H1 (cell line): ENCODE measurements at regions not wholly inside any gene's neighbourhood (a gene's known extent, or its start where the extent isn't known, plus 50 kb on each side); places are given as distances from the start of the nearest gene placed in this dataset.

Source experiments
- CTCF ChIA-PET: fragments of 300-600 bp; sonication (Branson Sonifier 250); formaldehyde crosslinking; loops from one replicate; lab custom pipeline; 2021; ENCODE audit not compliant: partially characterized antibody; lab: Charles Lee
- POLR2A ChIA-PET: fragments of 300-600 bp; sonication (Branson Sonifier 250); formaldehyde crosslinking; loops from one replicate; lab custom pipeline; 2021; ENCODE audit warnings: inconsistent platforms; ENCODE audit not compliant: partially characterized antibody; lab: Charles Lee
- DNase-seq, 2 experiments: peaks; one replicate each; pipeline versions ENCODE4 v3.0.0 to v3.0.0-alpha.2; 2010 to 2022; ENCODE audit warnings: low spot score in 2 of 2, low read depth in 1 of 2, mixed read lengths in 1 of 2
- FAIRE-seq: peaks from 2 replicates; lab custom pipeline; 2011; peaks lifted over from hg19 to GRCh38; lab: Jason Lieb, UNC
- H2AFZ ChIP-seq: 2 replicates; pipeline ENCODE4 v1.8.1; 2012; ENCODE audit warnings: low read length, inconsistent platforms
- H2AK5ac ChIP-seq: 2 replicates; pipeline ENCODE4 v1.6.1; 2013; ENCODE audit warnings: low read depth, low read length
- H2BK120ac ChIP-seq: replicated peaks from 2 replicates; pipeline ENCODE3; 2013; ENCODE audit warnings: low read depth, low read length, inconsistent platforms
- H2BK12ac ChIP-seq: 2 replicates; pipeline ENCODE4 v1.6.1; 2013; ENCODE audit warnings: low read depth, low read length
- H2BK15ac ChIP-seq: 2 replicates; pipeline ENCODE4 v1.6.1; 2013; ENCODE audit warnings: low read length
- H2BK20ac ChIP-seq: 2 replicates; pipeline ENCODE4 v1.6.1; 2013; ENCODE audit warnings: low read length
- H2BK5ac ChIP-seq: 2 replicates; pipeline ENCODE4 v1.6.1; 2013; ENCODE audit warnings: low read depth, low read length
- H3K14ac ChIP-seq: 2 replicates; pipeline ENCODE4 v1.6.1; 2013; ENCODE audit warnings: inconsistent platforms; ENCODE audit not compliant: insufficient read length
- H3K18ac ChIP-seq: 2 replicates; pipeline ENCODE4 v1.6.1; 2013; ENCODE audit warnings: low read length; ENCODE audit errors: extremely low read depth
- H3K23ac ChIP-seq: 2 replicates; pipeline ENCODE4 v1.6.1; 2013; ENCODE audit warnings: inconsistent platforms; ENCODE audit not compliant: insufficient read length
- H3K23me2 ChIP-seq: 2 replicates; pipeline ENCODE4 v1.6.1; 2013; ENCODE audit warnings: low read depth, low read length
- H3K27ac ChIP-seq: 2 replicates; pipeline ENCODE4 v1.6.1; 2011; ENCODE audit warnings: low read depth, low read length, inconsistent platforms
- H3K27me3 ChIP-seq, 4 experiments: replicated peaks in 1 of 4; 1 replicate in 1 of 4; 2 replicates in 3 of 4; pipeline versions ENCODE4 v1.6.1 to v1.8.1; 2011 to 2013; ENCODE audit warnings: low read length in 3 of 4, mild to moderate bottlenecking in 3 of 4, inconsistent platforms in 2 of 4, mixed read lengths in 2 of 4, moderate library complexity in 1 of 4; ENCODE audit not compliant: control insufficient read depth in 3 of 4, insufficient read depth in 3 of 4; ENCODE audit errors: extremely low read depth in 1 of 4
- H3K36me3 ChIP-seq, 4 experiments: 2 replicates each; pipeline versions ENCODE4 v1.6.1 to v1.8.1; 2011 to 2013; ENCODE audit warnings: mild to moderate bottlenecking in 4 of 4, low read length in 3 of 4, moderate library complexity in 2 of 4, control low read depth in 1 of 4, inconsistent platforms in 1 of 4; ENCODE audit not compliant: insufficient read depth in 4 of 4, control insufficient read depth in 2 of 4
- H3K4ac ChIP-seq: replicated peaks from 2 replicates; pipeline ENCODE3; 2013; ENCODE audit warnings: low read length, low read depth, mixed read lengths, inconsistent platforms; ENCODE audit not compliant: insufficient read length
- H3K4me1 ChIP-seq, 4 experiments: replicated peaks in 1 of 4; 1 replicate in 1 of 4; 2 replicates in 3 of 4; pipeline versions ENCODE4 v1.6.1 to v1.8.1; 2011 to 2013; ENCODE audit warnings: low read length in 3 of 4, inconsistent platforms in 2 of 4, mixed read lengths in 1 of 4; ENCODE audit not compliant: insufficient read depth in 4 of 4, control insufficient read depth in 3 of 4
- H3K4me2 ChIP-seq, 2 experiments: 2 replicates each; pipeline versions ENCODE4 v1.6.1 to v1.8.1; 2011 to 2013; ENCODE audit warnings: low read depth in 2 of 2, low read length in 2 of 2, control low read depth in 1 of 2, inconsistent platforms in 1 of 2, mild to moderate bottlenecking in 1 of 2; ENCODE audit not compliant: insufficient read depth in 1 of 2
- H3K4me3 ChIP-seq, 4 experiments: fragments of 200-600, 300-600 bp in 1 of 4; sonication (generic), shearing (Covaris generic), sonication (Bioruptor Twin) in 1 of 4; 2 replicates each; pipeline versions ENCODE4 v1.5.1 to v1.8.1; 2011 to 2016; ENCODE audit warnings: low read length in 4 of 4, low read depth in 3 of 4, control low read depth in 2 of 4, inconsistent platforms in 2 of 4, mild to moderate bottlenecking in 2 of 4, mixed read lengths in 1 of 4, moderate library complexity in 1 of 4; ENCODE audit not compliant: insufficient read depth in 2 of 4; ENCODE audit errors: extremely low read depth in 1 of 4
- H3K56ac ChIP-seq: replicated peaks from 2 replicates; pipeline ENCODE3; 2013; ENCODE audit warnings: low read depth, mild to moderate bottlenecking, mixed read lengths, low read length, inconsistent platforms; ENCODE audit not compliant: insufficient read length
- H3K79me1 ChIP-seq: 2 replicates; pipeline ENCODE4 v1.6.1; 2013; ENCODE audit warnings: low read depth, low read length, control low read depth
- H3K79me2 ChIP-seq, 2 experiments: 2 replicates each; pipeline versions ENCODE4 v1.6.1 to v1.8.1; 2012 to 2013; ENCODE audit warnings: low read length in 2 of 2, mild to moderate bottlenecking in 2 of 2, inconsistent platforms in 1 of 2; ENCODE audit not compliant: insufficient read depth in 2 of 2, control insufficient read depth in 1 of 2
- H3K9ac ChIP-seq, 4 experiments: replicated peaks in 1 of 4; 1 replicate in 1 of 4; 2 replicates in 3 of 4; pipeline versions ENCODE4 v1.6.1 to v1.8.1; 2011 to 2013; ENCODE audit warnings: low read depth in 3 of 4, low read length in 3 of 4, control low read depth in 2 of 4, mild to moderate bottlenecking in 2 of 4, moderate library complexity in 2 of 4, inconsistent platforms in 1 of 4; ENCODE audit errors: extremely low read depth in 1 of 4
- H3K9me3 ChIP-seq, 2 experiments: 2 replicates each; pipeline versions ENCODE4 v1.6.1 to v1.8.1; 2012 to 2013; ENCODE audit warnings: mild to moderate bottlenecking in 2 of 2, moderate library complexity in 2 of 2, control low read depth in 1 of 2, inconsistent platforms in 1 of 2, low read depth in 1 of 2, low read length in 1 of 2, mixed read lengths in 1 of 2; ENCODE audit not compliant: insufficient read depth in 2 of 2
- H4K20me1 ChIP-seq, 2 experiments: replicated peaks in 1 of 2; 2 replicates each; pipeline versions ENCODE3 to v1.8.1; 2011 to 2013; ENCODE audit warnings: inconsistent platforms in 2 of 2, low read length in 2 of 2, mild to moderate bottlenecking in 1 of 2; ENCODE audit not compliant: insufficient read depth in 2 of 2, control insufficient read depth in 1 of 2
- H4K5ac ChIP-seq: 2 replicates; pipeline ENCODE4 v1.6.1; 2013; ENCODE audit warnings: low read length, low read depth, mixed read lengths, inconsistent platforms; ENCODE audit not compliant: insufficient read length
- H4K8ac ChIP-seq: 2 replicates; pipeline ENCODE4 v1.8.0; 2013; ENCODE audit warnings: mild to moderate bottlenecking, moderate library complexity, low read length, inconsistent platforms; ENCODE audit not compliant: insufficient read depth; ENCODE audit errors: extremely low read depth
- H4K91ac ChIP-seq: replicated peaks from 2 replicates; pipeline ENCODE3; 2013; ENCODE audit warnings: low read length, mixed read lengths, inconsistent platforms; ENCODE audit not compliant: insufficient read length
- CREB1 ChIP-seq: IDR thresholded peaks from 2 replicates; pipeline ENCODE4 v1.6.1; 2012; ENCODE audit warnings: inconsistent platforms
- EGR1 ChIP-seq: IDR thresholded peaks from 2 replicates; pipeline ENCODE4 v1.6.1; 2011; ENCODE audit warnings: low read depth, low read length, borderline replicate concordance
- FOSL1 ChIP-seq: IDR thresholded peaks from 2 replicates; pipeline ENCODE4 v1.6.1; 2011; ENCODE audit warnings: mild to moderate bottlenecking, low read depth, low read length, moderate library complexity; ENCODE audit not compliant: insufficient read depth
- GTF2F1 ChIP-seq: IDR thresholded peaks from 2 replicates; pipeline ENCODE4 v1.6.1; 2012; ENCODE audit warnings: low read depth, low read length, improper control_type of control experiment, borderline replicate concordance
- NANOG ChIP-seq: IDR thresholded peaks from 2 replicates; pipeline ENCODE4 v1.6.1; 2011; ENCODE audit warnings: low read length, low read depth, mild to moderate bottlenecking, inconsistent platforms; ENCODE audit not compliant: insufficient read depth, poor library complexity, severe bottlenecking
- NRF1 ChIP-seq: IDR thresholded peaks from 2 replicates; pipeline ENCODE4 v1.6.1; 2011; ENCODE audit warnings: mild to moderate bottlenecking, low read depth, low read length, improper control_type of control experiment
- POLR2A ChIP-seq, 2 experiments: IDR thresholded peaks; 1 replicate in 1 of 2; 2 replicates in 1 of 2; pipeline ENCODE4 v1.6.1; 2011; ENCODE audit warnings: low read depth in 2 of 2, low read length in 2 of 2, mild to moderate bottlenecking in 2 of 2; ENCODE audit errors: control extremely low read depth in 1 of 2
- POLR2AphosphoS5 ChIP-seq: IDR thresholded peaks from 2 replicates; pipeline ENCODE4 v1.6.1; 2011; ENCODE audit warnings: low read depth, low read length
- RFX5 ChIP-seq: IDR thresholded peaks from 2 replicates; pipeline ENCODE4 v1.6.1; 2011; ENCODE audit warnings: low read depth, low read length, improper control_type of control experiment, borderline replicate concordance
- RXRA ChIP-seq: IDR thresholded peaks from 2 replicates; pipeline ENCODE4 v1.6.1; 2011; ENCODE audit warnings: low read depth, mild to moderate bottlenecking, low read length, moderate library complexity; ENCODE audit not compliant: insufficient read depth
- SAP30 ChIP-seq: fragments of 300-600 bp; sonication (generic); IDR thresholded peaks from 2 replicates; pipeline ENCODE4 v1.7.1; 2012; ENCODE audit warnings: low read length, moderate library complexity, mild to moderate bottlenecking, inconsistent platforms; ENCODE audit not compliant: insufficient read depth, insufficient replicate concordance
- SUZ12 ChIP-seq: fragments of 200-600 bp; sonication (generic); IDR thresholded peaks from 2 replicates; pipeline ENCODE4 v1.6.1; 2012; ENCODE audit warnings: mild to moderate bottlenecking, inconsistent platforms, low read length, moderate library complexity, mixed read lengths
- YY1 ChIP-seq: IDR thresholded peaks from 2 replicates; pipeline ENCODE4 v1.6.1; 2011; ENCODE audit warnings: low read depth, mild to moderate bottlenecking, low read length
- ZNF274 ChIP-seq: IDR thresholded peaks from 2 replicates; pipeline ENCODE4 v1.7.0; 2012; ENCODE audit warnings: low read length, borderline replicate concordance; ENCODE audit errors: extremely low read depth
- WGBS, 2 experiments: shearing (Covaris generic) in 1 of 2; methylation state at CpG; one replicate each; pipeline versions ENCODE4 v1.1.6 to v1.1.7; 2013 to 2015; ENCODE audit warnings: low lambda C conversion rate in 2 of 2, mixed read lengths in 2 of 2, inconsistent platforms in 1 of 2, low coverage in 1 of 2, missing lambda C conversion rate in 1 of 2; ENCODE audit not compliant: insufficient replicate concordance in 2 of 2, insufficient coverage in 1 of 2, insufficient read length in 1 of 2; ENCODE audit errors: extremely low coverage in 1 of 2, missing lambda C conversion rate in 1 of 2; 5-methylcytosine and 5-hydroxymethylcytosine counted together

- H2BK15ac ChIP-seq, result no peak overlapping the region
- no peak for FAIRE-seq
- no peak for DNase-seq
- H3K18ac ChIP-seq, result no peak overlapping the region
- H3K4ac ChIP-seq, result no peak overlapping the region
- no peak overlapping the region for H2BK20ac ChIP-seq
- H4K8ac ChIP-seq, result no peak overlapping the region
- H2AFZ ChIP-seq, result no peak overlapping the region
- H2AK5ac ChIP-seq, result no peak overlapping the region
- no peaks in the 10 kb centered on the region for H3K4me1 ChIP-seq
- peaks cover 43 to 94% of the 10 kb centered on the region in 2 experiments for H3K9me3 ChIP-seq
- H3K4me3 ChIP-seq, result no peak overlapping the region
- no peak overlapping the region for H3K4me2 ChIP-seq
- H2BK120ac ChIP-seq, result no peak overlapping the region
- no peak for TF ChIP-seq YY1
- no peak for TF ChIP-seq ZNF274
- TF ChIP-seq RXRA, result no peak
- no peak for TF ChIP-seq CREB1
- TF ChIP-seq EGR1, result no peak
- no peak for TF ChIP-seq NANOG
- TF ChIP-seq NRF1, result no peak
- TF ChIP-seq SUZ12, result no peak
- TF ChIP-seq FOSL1, result no peak
- TF ChIP-seq GTF2F1, result no peak
- TF ChIP-seq RFX5, result no peak
- TF ChIP-seq POLR2A (IDR thresholded peaks at IDR 0.05; ENCODE audit: control extremely low read depth in 1 of 2, low read depth in 2 of 2, low read length in 2 of 2), result no peak
- TF ChIP-seq SAP30, result no peak
- no peak for TF ChIP-seq POLR2AphosphoS5
- H3K56ac ChIP-seq, result no peak overlapping the region
- H4K5ac ChIP-seq, result no peak overlapping the region
- H2BK5ac ChIP-seq, result no peak overlapping the region
- no peaks in the 10 kb centered on the region for H3K79me2 ChIP-seq
- no peak overlapping the region for H3K27ac ChIP-seq
- H4K91ac ChIP-seq, result no peak overlapping the region
- no peak overlapping the region for H2BK12ac ChIP-seq
- H3K23ac ChIP-seq, result no peak overlapping the region
- no peaks in the 10 kb centered on the region for H4K20me1 ChIP-seq
- no peaks in the 10 kb centered on the region for H3K23me2 ChIP-seq
- ChIA-PET CTCF (no interaction called here), POLR2A (no interaction called here)
- no peaks in the 10 kb centered on the region for H3K36me3 ChIP-seq
- 98% methylated on average over 19 of the region's 25 CpGs; no CpG with 5 or more reads in 1 of the 2 experiments for WGBS, 2 experiments
- H3K9ac ChIP-seq, result no peak overlapping the region
- no peak overlapping the region for H3K14ac ChIP-seq
- no peaks in the 10 kb centered on the region for H3K79me1 ChIP-seq
- no peaks in the 10 kb centered on the region for H3K27me3 ChIP-seq
Observed at GRCh38 chr12:37547611-37548010, 769.0 kb upstream of the ALG10B start.
